IPS DF 6.9 (cell line): ENCODE measurements at regions not wholly inside any gene's neighbourhood (a gene's known extent, or its start where the extent isn't known, plus 50 kb on each side); places are given as distances from the start of the nearest gene placed in this dataset.

Source experiments
- DNase-seq: peaks from one replicate; pipeline ENCODE4 v3.0.0-alpha.2; 2013; ENCODE audit warnings: low read depth, low spot score
- H3K27ac ChIP-seq: one replicate; pipeline ENCODE4 v1.5.1; 2013; ENCODE audit warnings: low read length, control low read depth
- H3K27me3 ChIP-seq: 2 replicates; pipeline ENCODE4 v1.6.1; 2013; ENCODE audit warnings: mild to moderate bottlenecking, low read length; ENCODE audit not compliant: control insufficient read depth, insufficient read depth
- H3K36me3 ChIP-seq: 2 replicates; pipeline ENCODE4 v1.6.1; 2013; ENCODE audit warnings: low read length; ENCODE audit not compliant: control insufficient read depth, insufficient read depth
- H3K4me1 ChIP-seq: 2 replicates; pipeline ENCODE4 v1.6.1; 2013; ENCODE audit warnings: low read length; ENCODE audit not compliant: control insufficient read depth, insufficient read depth
- H3K4me3 ChIP-seq: 2 replicates; pipeline ENCODE4 v1.5.1; 2013; ENCODE audit warnings: mild to moderate bottlenecking, low read length
- H3K9me3 ChIP-seq: 2 replicates; pipeline ENCODE4 v1.6.1; 2013; ENCODE audit warnings: low read length, inconsistent platforms; ENCODE audit not compliant: control insufficient read depth, insufficient read depth
- WGBS: extraction: QIAGEN DNeasy Blood & Tissue Kit; methylation state at CpG from one replicate; pipeline ENCODE4 v1.1.7; 2013; ENCODE audit warnings: mixed read lengths, missing lambda C conversion rate; ENCODE audit not compliant: insufficient read length, insufficient coverage; 5-methylcytosine and 5-hydroxymethylcytosine counted together

DNA sequence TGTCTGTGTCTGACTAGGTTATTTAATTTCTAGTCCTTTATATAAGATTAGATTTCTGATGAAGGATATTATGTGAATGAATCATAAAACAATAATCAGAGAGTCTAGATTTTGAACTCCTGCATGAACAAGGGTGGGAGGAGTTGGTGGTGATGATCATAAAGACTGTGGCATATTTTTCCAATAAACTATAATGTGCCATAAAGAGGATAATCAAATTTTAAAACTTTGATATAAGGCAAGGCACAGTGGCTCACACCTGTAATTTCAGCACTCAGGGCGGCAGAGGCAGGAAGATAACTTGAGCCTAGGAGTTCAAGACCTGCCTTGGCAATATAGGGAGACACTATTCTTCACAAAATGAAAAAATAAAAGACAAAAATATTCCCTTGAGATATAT lies 473.3 kb downstream of the GABRG1 start:
- WGBS: no CpG with 5 or more reads among the region's 1 CpG
- Histone ChIP-seq H3K4me3 (no peak overlapping the region), H3K27ac (no peak overlapping the region), H3K36me3 (no peaks in the 10 kb centered on the region), H3K9me3 (no peaks in the 10 kb centered on the region), H3K27me3 (no peaks in the 10 kb centered on the region), H3K4me1 (no peaks in the 10 kb centered on the region)
- no peak for DNase-seq

DNA sequence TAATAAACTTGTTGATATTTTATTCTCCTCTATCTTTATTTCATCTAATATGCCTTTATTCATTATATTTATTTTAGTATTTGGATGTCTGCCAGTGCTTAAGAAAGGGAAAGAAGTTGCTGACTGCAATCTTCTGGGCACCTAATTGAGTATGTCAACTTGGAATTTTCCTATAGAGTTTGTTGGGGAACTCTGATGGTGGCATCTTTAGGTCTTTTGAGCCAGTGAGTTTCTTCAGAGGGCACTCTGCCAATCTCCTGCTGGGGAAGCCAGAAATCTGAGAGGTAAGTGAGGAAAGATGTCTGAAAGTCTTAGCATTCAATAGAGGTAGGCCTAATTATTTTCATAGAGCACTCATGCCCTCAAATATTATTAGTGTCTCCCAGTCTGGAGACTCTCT lies 475.0 kb downstream of the GABRG1 start:
- no peaks in the 10 kb centered on the region for H3K36me3 ChIP-seq
- H3K27ac ChIP-seq: no peak overlapping the region
- H3K4me1 ChIP-seq: no peaks in the 10 kb centered on the region
- H3K9me3 ChIP-seq: no peaks in the 10 kb centered on the region
- no peak for DNase-seq
- H3K27me3 ChIP-seq: no peaks in the 10 kb centered on the region
- no peak overlapping the region for H3K4me3 ChIP-seq

DNA sequence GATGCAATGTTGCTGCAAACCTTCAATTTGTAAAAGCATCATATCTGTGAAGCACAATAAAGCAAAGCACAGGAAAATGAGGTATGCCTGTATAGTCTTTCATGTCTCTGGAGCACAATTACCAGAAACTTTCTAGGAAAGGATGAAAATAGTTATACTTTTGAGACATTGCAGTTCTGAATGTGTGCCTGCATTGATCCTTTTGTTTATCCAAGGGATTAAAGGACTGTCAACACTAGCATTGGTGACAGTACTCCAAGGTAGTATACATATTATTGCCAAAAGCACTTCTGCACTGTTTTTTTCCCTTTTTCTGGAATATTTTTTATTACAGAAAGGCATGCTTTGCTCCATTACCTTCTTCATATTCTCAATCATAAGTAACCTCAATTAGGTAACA lies 476.0 kb downstream of the GABRG1 start:
- Histone ChIP-seq H3K27ac (no peak overlapping the region), H3K27me3 (no peaks in the 10 kb centered on the region), H3K4me3 (no peak overlapping the region)

DNA sequence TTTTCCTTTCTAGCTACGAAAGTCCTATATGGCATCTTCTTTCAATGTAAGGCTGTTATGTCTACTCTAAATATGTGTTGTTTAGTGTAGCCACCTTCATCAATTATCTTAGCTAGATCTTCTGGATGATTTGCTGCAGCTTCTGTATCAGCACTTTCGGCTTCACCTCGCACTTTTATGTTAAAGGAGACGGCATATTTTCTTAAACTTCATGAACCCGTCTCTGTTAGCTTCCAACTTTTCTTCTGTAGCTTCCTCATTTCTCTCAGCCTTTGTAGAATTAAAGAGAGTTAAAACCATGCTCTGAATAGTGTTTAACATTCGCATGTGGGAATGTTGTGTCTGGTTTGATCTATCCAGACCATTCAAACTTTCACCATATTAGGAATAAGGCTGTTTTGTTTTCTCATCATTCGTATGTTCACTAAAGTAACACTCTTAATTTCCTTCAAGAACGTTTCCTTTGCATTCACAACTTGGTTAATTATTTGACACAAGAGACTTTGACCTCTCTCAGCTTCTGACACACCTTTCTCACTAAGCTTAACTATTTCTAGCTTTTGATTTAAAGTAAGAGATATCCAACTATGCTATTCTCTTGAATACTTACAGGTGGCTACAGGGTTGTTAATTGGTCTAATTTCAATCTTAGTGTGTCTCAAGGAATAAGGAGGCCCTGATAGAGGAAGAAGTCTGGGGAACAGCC lies 476.8 kb downstream of the GABRG1 start:
- Histone ChIP-seq H3K9me3 (no peaks in the 10 kb centered on the region), H3K27ac (no peak overlapping the region), H3K27me3 (no peaks in the 10 kb centered on the region), H3K36me3 (no peaks in the 10 kb centered on the region), H3K4me1 (no peaks in the 10 kb centered on the region), H3K4me3 (no peak overlapping the region)
- no CpG with 5 or more reads among the region's 8 CpGs for WGBS
- no peak for DNase-seq

More for the DNA sequence above, 476.0 kb downstream of the GABRG1 start:
- H3K9me3 ChIP-seq: no peaks in the 10 kb centered on the region
- no peak for DNase-seq
- H3K36me3 ChIP-seq: no peaks in the 10 kb centered on the region
- H3K4me1 ChIP-seq: no peaks in the 10 kb centered on the region

DNA sequence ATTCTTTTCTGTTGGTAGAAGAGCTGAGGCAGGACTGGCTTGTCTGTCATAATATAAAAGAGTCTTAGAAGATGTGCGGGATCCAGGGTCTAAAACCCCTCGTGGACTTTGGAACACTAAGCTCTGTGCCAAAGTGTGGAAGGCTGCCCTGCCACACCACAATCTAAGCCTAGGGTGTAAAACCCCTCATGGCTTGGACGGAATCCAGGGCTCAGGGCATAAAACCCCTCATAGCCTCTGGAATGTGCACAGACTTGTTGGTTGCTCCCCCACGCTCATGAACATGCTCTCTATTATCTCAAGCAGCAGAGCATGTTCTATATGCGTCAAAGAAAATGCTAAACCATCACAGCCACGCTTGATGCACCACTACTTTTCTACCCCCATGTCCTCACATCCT lies 483.6 kb downstream of the GABRG1 start:
- H3K9me3 ChIP-seq: peaks cover 1% of the 10 kb centered on the region; the same call in 1 of the 2 replicates
- H3K27me3 ChIP-seq: no peaks in the 10 kb centered on the region
- H3K4me1 ChIP-seq: no peaks in the 10 kb centered on the region
- no peaks in the 10 kb centered on the region for H3K36me3 ChIP-seq
- no peak for DNase-seq
- H3K27ac ChIP-seq: no peak overlapping the region
- WGBS: no CpG with 5 or more reads among the region's 6 CpGs
- H3K4me3 ChIP-seq: no peak overlapping the region

DNA sequence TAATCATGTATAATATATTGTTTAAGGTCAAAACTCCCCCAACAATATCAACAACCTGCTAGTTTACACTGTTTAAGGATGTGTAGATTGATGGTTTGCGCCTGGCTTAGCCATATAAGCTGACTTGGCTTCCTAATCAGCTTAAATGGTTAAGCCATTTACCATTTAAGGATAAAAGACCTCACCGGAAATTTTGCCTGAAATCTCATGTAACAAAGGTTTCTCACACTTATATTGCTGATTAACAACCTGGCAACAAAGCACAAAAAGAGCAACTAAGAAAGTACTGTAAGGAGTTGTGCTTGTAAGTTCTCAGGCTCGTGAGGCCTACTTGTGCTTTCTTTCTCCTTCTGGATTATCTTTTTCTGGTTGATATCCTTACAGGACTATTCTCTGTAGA lies 485.2 kb downstream of the GABRG1 start:
- no peak overlapping the region for H3K27ac ChIP-seq
- no CpG with 5 or more reads among the region's 3 CpGs for WGBS

DNA sequence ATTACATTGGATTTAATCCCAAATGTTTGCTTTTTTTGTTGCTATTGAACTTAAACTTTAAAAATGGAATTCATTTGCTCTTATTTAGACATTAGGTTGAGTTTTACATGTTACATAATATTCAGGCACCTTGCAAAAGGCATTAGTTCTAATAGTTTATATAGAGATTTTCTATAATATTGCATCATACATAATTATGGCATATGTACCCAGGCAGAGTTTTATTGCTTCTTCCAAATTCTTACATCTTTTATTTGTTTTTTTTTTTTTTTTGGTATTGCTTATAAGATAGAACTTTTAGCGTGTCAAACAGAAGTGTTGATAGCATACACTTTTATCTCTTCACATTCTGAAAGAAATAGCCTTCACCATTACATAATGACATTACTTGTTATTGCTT lies 487.7 kb downstream of the GABRG1 start:
- H3K4me1 ChIP-seq: no peaks in the 10 kb centered on the region
- H3K9me3 ChIP-seq: peaks cover 1% of the 10 kb centered on the region; the same call in 1 of the 2 replicates
- WGBS: no CpG with 5 or more reads among the region's 1 CpG
- no peak for DNase-seq
- H3K4me3 ChIP-seq: no peak overlapping the region
- no peaks in the 10 kb centered on the region for H3K36me3 ChIP-seq
- H3K27me3 ChIP-seq: no peaks in the 10 kb centered on the region
- no peak overlapping the region for H3K27ac ChIP-seq

More for the DNA sequence above, 485.2 kb downstream of the GABRG1 start:
- no peak for DNase-seq
- H3K4me3 ChIP-seq: no peak overlapping the region
- no peaks in the 10 kb centered on the region for H3K36me3 ChIP-seq
- no peaks in the 10 kb centered on the region for H3K4me1 ChIP-seq
- peaks cover 1% of the 10 kb centered on the region; the same call in 1 of the 2 replicates for H3K9me3 ChIP-seq
- H3K27me3 ChIP-seq: no peaks in the 10 kb centered on the region

DNA sequence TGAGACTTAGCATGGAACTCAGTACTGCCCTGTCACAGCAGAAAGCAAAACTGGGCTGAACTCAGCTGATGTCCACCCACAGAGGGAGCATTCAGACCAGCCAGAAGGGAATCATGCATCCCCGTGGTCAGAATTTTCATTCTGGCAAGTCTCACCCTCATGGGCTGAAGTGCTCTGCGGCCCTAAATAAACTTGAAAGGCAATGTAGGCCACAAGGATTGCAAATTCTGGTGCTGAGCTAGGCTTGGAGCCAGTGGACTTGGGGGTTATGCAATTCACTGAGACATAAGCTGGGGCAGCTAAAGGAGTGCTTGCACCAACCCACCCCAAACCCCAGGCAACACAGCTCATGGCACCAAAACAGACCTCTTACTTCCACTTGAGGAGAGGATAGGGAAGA lies 494.1 kb downstream of the GABRG1 start:
- no peak overlapping the region for H3K4me3 ChIP-seq
- no peak for DNase-seq
- no peaks in the 10 kb centered on the region for H3K4me1 ChIP-seq
- no CpG with 5 or more reads among the region's 2 CpGs for WGBS
- H3K9me3 ChIP-seq: 0 out of 2 replicates have a peak, but pooled peaks cover 1% of the 10 kb centered on the region
- no peaks in the 10 kb centered on the region for H3K36me3 ChIP-seq
- H3K27ac ChIP-seq: no peak overlapping the region
- H3K27me3 ChIP-seq: no peaks in the 10 kb centered on the region

DNA sequence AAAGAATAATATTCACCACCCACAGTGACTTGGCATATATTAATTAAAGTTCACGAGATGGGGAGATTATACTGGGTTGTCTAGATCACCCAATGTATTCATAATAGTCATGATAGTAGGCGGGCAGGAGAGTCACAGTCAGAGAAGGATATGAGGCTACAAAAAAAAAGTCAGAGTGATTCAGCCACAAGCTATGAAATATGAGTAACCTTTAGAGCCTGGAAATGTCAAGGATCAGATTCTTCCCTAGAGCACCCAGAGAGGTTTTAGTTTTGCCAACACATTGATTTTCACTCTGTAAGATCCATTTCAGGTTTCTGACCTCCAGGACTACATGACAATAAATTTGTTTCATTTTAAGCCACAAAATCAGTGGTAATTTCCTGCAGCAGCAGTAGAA lies 501.9 kb downstream of the GABRG1 start:
- WGBS: no CpG with 5 or more reads among the region's 2 CpGs
- DNase-seq: no peak
- Histone ChIP-seq H3K4me3 (no peak overlapping the region), H3K27ac (no peak overlapping the region), H3K27me3 (no peaks in the 10 kb centered on the region), H3K36me3 (no peaks in the 10 kb centered on the region), H3K9me3 (no peaks in the 10 kb centered on the region), H3K4me1 (no peaks in the 10 kb centered on the region)

DNA sequence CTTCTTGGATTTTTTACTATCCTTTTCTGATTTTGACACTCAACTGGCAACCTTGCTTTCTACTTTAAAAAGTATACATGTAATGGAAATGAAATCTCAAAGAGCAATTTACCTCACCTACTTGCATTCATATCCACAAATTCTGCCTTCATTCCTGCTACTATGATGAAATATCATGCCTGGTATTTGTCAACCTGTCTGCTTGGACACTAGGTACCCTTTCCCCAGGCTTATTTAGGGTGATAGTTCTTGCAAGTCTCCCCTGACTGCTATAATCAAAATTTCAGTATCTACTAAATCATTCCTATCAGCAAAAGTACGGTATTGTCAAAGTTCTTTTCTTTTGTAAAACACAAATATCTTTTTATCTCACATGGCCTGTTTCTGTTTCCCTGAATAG lies 503.0 kb downstream of the GABRG1 start:
- DNase-seq: no peak
- Histone ChIP-seq H3K4me1 (no peaks in the 10 kb centered on the region), H3K27me3 (no peaks in the 10 kb centered on the region), H3K36me3 (no peaks in the 10 kb centered on the region), H3K9me3 (no peaks in the 10 kb centered on the region), H3K27ac (no peak overlapping the region), H3K4me3 (no peak overlapping the region)
- no CpG with 5 or more reads among the region's 1 CpG for WGBS

DNA sequence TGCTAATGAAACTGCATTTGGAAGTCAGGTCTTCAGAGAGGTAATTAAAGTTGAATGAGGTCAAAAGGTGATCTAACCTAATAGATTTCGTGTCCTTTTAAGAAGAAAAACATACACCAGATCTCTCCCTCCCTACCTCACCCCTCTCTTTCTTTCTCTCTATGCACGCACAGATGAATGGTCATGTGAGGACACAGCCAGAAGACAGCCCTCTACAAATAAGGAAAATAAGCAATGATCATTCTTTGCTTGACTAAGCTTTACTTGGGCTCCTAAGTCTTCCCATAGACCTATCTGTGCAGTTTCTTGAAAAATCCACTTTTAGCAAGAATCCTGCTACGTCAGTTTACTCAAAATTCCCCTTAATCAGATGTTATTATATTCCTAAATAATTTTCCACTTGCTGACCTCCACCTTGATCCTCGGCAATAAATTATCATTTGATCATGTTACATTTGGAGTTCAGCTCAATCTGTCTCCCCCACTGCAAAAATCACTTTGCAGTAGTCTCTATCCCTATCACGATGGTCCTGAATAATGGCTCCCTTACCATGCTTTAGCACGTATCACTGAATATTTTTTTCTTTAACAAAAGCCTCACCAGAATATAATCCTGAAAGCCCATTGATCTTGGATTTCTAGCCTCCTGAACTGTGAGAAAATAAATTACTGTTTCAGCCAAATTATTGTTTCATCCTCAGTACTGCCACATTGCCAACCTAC lies 527.3 kb downstream of the GABRG1 start:
- Histone ChIP-seq H3K27ac (no peak overlapping the region), H3K36me3 (no peaks in the 10 kb centered on the region), H3K9me3 (no peaks in the 10 kb centered on the region), H3K4me1 (no peaks in the 10 kb centered on the region), H3K27me3 (no peaks in the 10 kb centered on the region), H3K4me3 (no peak overlapping the region)
- DNase-seq: no peak
- no CpG with 5 or more reads among the region's 6 CpGs for WGBS
